OCI-LY3 (cell line): ENCODE measurements at regions not wholly inside any gene's neighbourhood (a gene's known extent, or its start where the extent isn't known, plus 50 kb on each side); places are given as distances from the start of the nearest gene placed in this dataset.

ENCODE experiments used
- CTCF ChIP-seq: fragments of 200-600, 300-600 bp; sonication (generic); IDR thresholded peaks from 2 replicates; pipeline ENCODE4 v1.5.1; 2014; ENCODE audit warnings: antibody characterized with exemption, low read length, low read depth
- EZH2phosphoT487 ChIP-seq: fragments of 200-600 bp; shearing (Covaris generic); IDR thresholded peaks from 2 replicates; pipeline ENCODE4 v1.6.1; 2018; ENCODE audit warnings: antibody characterized with exemption, mixed run types, low read depth

GRCh38 chr17:72346306-72346705 lies 225.5 kb downstream of the SOX9 start:
- TF ChIP-seq CTCF, result no peak
- no peak for TF ChIP-seq EZH2phosphoT487
